Nucleus accumbens (tissue), 56 donors: ENCODE measurements at regions not wholly inside any gene's neighbourhood (a gene's known extent, or its start where the extent isn't known, plus 50 kb on each side); places are given as distances from the start of the nearest gene placed in this dataset.
"Not testable (repeated sequence)": the region's sequence is repeated elsewhere in the genome, so short reads cannot be mapped to it uniquely, and the experiment has no call there.

Source experiments
- DNase-seq, 56 donors: peaks; one replicate each; lab custom pipeline; 2025; lab: John Stamatoyannopoulos, UW

DNA sequence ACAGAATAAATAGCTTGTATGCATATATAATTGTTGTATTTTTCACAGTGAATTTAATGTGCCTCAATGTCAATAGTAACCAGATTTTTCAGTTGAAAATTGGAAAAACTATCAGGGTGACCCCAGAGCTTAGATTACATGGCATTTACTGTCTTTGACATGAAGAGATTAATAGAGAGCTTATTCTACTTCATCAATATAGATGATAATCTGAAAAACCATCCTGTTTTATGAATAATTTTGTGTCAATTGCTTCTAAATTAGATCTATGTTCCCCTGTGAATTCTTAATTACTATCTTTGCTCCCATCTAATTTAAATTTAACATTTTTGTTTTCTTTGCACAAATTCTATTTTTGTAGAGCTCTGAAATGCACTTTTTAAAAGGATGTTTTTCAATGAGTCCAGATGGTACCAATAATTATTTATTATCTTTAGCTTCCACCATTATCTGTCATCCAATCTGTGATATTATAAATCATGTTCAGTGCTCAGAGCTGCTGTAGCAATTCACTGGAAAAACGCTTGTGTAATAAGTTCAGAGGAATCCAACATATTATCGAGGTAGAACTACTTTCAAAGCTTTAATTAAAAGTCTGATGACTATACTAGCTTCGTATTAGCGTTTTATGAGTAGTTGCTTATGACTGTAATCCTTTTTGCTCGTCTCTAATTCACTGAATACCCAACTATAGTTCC, 291.4 kb downstream of the JRKL start:
- no peak for DNase-seq

DNA sequence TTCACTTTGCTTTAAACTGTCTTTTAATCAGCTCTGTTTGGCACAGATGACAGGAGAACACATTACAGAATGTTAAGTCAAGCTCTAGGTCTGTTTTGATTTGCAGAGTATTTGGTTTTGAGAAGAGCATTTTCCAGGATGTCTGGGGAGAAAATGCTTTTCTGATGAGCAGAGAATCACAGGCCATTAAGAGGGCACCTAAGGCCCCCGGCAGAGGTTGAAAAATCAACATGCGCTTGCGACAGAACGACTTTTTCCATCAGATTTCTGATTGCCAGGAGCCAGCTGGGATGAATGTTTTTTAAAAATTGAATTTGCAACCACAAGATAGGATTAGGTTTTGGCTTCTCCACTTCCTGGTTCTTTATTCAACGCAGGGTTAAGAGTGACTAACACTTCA, 304.5 kb downstream of the JRKL start:
- no peak for DNase-seq

DNA sequence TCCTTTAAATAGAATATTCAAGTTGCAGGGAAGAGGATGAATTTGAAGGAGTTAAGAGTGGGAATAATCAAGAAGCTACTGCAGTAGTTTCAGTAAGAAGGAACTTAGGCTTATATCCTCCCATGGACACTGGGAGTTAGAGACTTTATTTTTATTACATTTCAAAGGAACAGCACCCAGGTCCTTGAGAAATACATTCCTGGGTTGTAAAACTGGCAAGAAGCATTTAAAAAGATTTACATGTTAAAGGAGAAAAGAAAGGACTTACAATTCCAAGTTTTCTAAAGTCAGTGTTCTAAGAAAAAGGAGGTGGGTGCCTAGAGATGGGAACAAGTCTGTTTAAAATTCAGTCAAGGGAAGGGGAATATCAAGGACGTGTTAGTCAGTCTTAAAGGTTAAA, 306.9 kb downstream of the JRKL start:
- DNase-seq: no peak

DNA sequence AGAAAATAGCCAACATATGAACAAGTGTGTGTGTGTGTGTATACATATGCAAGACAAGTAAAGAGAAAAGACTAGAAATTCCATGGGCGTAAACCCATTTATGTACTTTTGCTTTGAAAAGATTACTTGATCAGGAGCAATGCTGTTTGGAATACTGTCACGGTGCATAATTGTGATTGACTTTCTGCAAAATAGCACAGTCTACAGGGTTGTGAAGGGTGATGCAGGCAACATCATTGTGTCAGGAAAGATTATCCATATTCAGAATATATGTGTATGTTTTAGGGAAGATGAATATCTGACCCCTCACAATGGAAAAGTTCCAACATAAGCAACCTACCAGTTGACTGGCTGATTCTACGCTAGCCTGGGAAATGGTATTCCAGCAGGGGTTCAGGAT, 307.7 kb downstream of the JRKL start:
- DNase-seq: no peak

DNA sequence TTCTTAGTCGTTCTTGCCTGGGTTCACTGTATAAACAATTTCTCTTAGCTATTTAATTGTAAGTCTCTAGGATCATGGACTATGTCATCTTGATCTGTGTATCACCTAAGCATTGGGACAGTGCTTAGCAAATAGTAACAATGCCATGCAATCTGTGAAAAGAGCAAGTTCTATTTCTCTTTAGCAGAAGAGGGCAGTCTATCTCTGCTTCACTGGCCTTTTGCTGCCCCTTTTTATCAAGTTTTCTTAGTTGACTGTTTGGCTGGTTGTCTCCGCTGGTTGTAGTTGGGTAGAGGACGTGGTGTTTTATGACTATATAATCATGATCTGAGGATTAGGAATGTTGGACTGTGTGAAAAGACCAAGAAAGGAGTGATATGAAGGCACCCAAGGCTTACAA, 315.0 kb downstream of the JRKL start:
- DNase-seq: no peak

DNA sequence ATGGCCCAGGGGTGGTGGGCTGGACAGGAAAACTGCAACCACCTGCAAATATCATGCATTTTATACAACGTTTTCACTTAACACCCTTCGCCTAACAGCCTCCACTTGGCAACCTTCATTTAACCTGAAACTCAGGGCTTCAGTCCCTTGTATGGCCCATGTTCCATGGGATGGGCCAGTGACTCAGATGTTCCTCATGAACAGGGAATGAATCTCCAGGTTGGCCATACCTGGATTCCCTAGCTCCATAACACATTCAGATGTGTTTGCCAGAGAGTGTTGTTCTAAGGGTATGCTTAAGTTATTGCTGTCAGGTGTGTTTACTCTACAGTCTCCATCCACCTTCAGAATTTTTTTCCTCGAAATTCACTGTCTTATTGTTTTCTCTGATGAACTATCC, 316.9 kb downstream of the JRKL start:
- no peak for DNase-seq

DNA sequence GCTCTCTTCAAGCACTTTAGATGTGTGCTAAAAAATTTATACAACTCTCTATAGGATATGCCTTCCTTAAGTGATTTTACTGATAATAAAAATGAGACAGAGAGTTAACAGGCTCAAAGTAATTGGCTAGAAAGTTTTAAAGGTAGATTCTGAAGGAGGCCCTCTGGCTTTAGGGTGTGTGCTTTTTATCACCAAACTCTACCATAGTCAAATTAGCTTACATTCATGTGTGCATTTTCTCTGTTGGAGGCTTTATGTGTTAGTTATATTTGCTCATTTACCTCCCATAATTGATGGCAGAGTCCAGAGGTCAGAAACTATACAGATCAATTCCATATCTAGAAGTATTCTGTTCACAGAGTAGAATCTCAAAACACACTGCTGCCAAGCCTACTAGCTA, 317.5 kb downstream of the JRKL start:
- DNase-seq: no peak

DNA sequence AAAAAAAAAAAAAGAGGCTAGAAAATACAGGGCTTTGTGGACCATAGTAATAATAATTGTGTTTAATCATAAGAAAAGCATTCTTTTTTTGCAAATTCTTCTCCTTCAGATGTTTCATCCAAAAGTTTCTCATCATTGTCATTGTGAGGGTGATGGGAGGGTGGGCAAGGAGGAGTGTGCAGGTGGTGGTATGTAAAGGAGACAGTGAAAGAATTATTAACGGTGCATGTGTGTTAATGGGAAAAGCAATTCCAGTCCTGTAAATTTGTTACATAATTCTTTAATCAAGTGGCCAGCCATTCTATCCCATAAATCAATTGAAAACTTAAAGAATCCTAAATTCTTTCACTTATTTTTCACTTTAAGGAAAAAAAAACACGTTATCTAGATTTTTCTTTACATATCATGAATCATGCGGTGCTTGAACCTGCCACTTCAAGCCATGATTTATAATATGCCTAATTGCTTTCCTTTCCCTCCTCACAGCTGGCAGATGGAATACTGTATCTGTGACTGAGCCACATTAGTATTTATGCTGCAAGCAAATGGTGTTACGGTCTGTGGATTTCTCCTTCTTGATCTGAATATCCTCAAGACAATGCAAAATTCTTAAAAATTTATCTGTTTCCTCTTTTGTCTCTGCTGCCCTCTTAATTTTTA, 318.5 kb downstream of the JRKL start:
- no peak for DNase-seq

DNA sequence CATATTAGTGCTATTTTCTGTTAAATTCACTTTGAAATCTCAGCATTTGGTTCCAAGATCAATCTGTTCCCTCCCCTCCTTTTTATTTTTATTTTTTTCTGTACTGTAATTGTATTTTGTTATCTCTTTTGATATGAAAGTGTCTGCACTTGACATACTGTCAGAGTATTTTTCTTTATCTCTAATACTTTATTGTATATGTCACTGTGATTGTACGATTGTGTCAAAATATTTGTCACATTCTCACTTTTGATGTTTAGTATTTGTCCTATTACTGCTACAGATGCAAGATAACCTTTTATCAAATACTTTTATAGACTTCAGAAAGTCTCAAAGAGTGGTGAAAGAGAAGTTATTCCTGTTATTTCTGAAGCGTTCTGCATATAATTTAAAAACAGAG, 323.5 kb downstream of the JRKL start:
- DNase-seq: no peak

DNA sequence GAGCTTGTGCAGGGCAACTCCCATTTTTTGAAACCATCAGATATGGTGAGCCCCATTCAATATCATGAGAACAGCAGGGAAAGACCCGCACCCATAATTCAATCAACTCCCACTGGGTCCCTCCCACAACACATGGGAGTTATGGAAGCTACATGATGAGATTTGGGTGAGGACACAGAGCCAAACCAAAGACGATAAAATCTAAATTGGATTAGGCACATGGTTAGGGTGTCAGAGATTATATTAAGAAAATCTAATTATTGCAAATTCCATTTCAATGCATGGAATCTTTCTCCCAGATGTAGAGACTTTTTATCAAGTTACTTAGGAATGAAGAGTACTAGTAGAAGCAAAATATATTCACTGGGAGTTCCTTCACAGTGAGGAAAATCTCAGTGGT, 324.9 kb downstream of the JRKL start:
- DNase-seq: no peak

DNA sequence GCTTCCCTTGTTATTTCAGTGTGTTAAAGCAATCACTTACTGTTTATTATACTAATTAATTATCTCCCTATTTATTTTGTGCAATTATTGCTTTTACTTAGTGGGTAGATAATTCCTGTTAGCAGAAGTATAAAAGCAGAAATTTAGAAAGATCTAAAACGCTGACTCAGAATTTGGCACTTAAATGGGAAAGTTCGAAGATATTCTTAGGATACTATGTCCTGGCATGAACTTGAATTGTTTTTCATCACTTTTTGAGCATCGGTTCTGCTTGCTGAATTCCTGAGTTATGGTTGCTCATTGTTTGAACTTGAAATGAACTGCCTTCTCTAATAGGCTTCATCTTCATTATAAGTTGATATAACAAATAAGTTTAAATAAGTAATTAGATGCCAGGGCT, 325.4 kb downstream of the JRKL start:
- DNase-seq: no peak

DNA sequence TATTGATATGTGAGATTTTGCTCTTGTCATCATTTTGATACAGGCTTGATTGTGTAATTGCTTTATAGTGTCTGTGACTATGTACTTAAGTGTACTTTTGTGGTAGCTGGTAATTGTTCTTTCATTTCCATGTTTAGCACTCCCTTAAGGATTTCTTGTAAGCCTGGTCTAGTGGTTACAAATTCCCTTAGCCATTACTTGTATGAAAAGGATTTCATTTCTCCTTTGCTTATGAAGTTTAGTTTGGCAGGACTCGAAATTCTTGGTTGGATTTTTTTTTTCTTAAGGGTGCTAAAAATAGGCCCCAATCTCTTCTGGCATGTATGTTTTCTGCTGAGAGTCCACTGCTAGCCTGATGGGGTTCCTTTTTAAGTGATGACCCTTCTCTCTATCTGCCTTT, 346.8 kb downstream of the JRKL start:
- DNase-seq: no peak

DNA sequence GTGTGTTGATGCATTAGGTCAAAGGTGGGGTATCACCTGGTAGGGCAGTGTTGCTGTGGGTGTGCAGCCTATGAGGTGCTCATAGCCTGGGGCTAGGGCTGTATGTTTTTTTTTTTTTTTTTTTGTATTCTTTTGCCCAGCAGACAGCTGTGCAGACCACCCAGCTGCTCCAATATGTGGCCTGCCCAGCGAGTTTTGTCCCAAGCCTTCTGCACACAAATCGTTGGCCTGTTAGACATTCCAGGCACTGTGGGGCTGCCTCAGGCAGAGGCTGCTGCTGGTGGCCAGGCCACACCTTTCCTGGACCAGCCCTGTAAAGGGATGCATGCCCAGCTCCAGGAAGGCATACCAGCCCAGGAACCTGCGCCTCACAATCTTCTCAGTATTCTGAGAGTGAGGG, 348.5 kb downstream of the JRKL start:
- DNase-seq: no peak

DNA sequence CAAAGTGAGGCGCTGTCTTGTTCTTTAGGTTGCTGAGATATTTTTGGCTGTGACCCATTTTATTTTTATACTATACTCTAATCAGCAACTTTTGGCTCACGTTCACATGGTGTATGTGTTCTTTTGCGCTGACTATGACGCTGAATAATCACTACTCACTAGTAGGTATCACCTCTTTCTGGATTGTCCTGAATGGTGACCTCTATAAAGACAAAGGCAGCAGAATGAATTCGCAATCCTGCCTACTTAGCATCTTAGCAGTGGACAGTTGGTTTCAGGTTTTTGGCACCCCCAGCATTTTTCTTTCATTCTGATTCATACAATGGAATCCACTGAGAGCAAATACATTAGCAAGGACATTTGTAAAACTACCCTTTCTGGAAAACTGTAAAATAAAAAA, 351.3 kb downstream of the JRKL start:
- DNase-seq: no peak

DNA sequence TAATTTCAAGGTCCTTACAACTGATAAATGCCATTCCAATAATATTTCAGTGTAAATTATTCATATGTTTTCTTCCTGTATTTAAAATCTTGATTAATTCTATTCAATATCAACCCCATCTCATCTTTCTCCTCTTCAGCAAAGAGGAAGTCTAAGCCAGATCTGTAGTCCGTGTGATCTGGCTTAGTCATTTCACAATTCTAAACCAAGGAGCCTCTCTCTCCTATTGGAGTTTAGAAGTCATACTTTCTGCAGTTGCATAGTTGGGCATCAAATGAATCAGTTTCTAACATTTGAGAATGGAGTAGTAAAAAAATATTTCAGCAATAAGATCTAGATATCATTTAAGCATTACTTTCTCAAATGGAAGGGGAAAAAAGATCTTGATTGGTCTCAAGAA, 354.9 kb downstream of the JRKL start:
- no peak for DNase-seq

DNA sequence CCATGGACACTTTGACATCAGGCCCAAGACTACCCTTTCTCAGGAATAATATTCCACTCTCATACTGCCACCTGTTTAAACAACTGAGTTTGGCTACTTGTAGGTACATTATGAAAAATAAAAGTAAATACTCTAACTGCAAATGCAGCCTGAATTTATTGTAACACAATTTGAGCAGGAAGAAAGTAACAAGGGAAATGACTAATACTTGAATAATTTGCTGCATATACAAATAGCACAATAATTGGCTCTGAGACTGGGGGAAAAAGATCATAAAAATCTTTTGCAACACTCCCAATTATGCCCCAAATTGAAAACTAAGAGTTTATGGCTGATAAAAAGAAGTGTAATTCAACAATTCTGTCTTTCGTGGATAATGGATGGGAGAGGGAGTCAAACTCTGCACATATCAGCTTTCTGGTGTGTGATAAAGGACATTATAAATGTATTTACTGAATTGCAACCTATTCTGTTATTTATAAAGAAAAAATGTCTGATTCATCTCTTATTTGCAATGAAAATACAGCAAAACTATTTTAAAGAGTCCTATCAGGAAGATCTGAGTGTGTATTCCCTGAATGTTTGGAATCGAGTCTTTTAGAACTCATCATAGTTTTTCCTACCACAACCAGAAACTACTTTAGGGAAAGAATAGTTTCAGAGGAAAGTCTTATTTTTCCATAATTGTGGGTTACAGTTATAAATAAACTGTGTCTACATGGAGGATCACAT, 359.0 kb downstream of the JRKL start:
- no peak for DNase-seq

DNA sequence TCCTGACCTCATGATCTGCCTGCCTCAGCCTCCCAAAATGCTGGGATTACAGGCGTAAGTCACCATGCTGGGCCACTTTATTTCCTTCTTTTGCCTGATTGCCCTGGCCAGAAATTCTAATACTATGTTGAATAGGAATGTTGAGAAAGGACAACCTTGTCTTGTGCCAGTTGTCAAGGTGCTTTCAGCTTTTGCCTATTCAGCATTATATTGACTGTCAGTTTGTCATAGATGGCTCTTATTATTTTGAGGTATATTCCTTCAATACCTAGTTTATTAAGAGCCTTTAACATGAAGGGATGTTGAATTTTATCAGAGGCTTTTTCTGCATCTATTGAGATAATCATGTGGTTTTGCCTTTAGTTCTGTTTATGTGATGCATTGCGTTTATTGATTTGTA, 362.0 kb downstream of the JRKL start:
- not testable (repeated sequence) for DNase-seq

DNA sequence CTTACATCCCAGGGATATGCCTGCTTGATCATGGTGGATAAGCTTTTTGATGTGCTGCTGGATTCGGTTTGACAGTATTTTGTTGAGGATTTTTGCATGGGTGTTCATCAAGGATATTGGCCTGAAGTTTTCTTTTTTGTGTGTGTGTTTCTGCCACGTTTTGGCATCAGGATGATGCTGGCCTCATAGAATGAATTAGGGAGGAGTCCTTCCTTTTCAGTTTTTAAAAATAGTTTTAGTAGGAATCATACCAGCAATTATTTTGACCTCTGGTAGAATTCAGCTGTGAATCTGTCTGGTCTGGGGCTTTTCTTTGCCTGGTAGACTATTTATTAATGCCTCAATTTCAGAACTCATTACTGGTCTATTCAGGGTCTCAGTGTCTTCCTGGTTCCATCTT, 362.4 kb downstream of the JRKL start:
- no peak for DNase-seq

DNA sequence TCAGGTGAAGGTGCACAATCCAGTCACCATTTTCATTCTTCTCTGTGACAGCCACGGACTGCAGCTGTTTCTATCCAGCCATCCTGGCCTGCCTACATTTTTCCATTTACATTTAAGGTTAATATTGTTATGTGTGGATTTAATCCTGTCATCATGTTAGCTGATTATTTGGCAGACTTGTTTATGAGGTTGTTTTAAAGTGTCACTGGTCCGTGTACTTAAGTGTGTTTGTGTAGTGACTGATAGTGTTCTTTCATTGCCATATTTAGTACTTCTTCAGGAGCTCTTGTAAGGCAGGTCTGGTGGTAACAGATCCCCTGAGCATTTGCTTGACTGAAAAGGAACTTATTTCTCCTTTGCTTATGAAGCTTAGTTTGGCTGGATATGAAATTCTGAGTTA, 364.2 kb downstream of the JRKL start:
- no peak for DNase-seq

DNA sequence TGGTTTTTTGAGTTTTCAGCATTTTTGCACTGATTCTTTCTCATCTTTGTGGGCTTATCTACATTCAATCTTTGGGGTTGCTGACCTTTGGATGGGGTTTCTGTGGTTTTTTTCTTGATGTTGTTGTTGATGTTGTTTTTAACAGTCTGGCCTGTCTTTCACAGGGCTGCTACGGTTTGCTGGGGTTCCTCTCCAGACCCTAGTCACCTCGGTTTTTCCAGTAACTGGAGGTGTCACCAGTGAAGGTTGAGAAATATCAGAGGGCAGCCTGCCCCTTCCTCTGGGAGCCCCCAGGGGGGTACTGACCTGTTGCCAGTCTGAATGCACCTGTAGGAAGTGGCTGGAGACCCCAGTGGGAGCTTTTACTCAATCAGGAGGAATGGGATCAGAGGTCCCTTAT, 365.4 kb downstream of the JRKL start:
- no peak for DNase-seq

DNA sequence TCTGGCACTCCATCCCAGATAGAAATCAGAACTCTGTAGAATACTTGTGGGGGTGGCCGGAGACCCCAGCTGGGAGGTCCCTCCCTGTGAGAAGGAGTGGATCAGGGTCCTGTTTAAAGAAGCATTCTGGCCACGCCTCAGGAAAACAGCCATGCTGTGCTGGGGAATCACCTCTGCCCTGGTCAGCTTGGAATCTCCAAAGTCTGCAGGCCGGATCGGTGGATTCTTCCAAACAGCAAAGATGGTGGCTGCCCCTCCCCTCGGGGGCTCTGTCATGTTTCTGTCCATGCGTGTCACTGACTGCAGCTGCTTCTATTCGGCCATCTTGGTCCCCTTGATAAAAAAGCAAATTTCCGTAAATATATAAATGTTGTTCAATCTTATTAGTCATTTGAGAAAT, 365.9 kb downstream of the JRKL start:
- no peak for DNase-seq

DNA sequence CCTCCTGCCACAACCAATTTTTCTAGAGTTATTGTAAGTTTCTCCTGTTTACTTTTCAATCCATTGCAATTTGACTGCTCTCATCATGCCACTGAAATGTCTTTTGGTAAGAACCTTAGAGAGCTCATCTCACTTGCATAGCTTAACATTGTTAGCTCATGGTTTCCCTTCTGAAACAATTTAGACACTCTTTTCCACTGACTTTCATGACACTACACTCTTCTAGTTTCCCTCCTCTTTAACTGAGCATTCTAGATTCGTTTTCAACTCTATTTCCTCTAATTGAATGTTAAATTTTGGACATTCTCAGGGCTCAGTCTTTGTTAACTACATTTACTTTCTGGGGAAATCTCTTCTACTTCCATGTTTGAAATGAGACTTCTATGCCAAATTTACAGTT, 369.1 kb downstream of the JRKL start:
- DNase-seq: no peak
